H1 (cell line): ENCODE measurements at regions not wholly inside any gene's neighbourhood (a gene's known extent, or its start where the extent isn't known, plus 50 kb on each side); places are given as distances from the start of the nearest gene placed in this dataset.

Experiments used
- CBX8 ChIP-seq: fragments of 300-800, 300-1000 bp; sonication (generic); IDR thresholded peaks from 2 replicates; pipeline ENCODE4 v1.7.1; 2016; ENCODE audit warnings: low read depth, low read length, borderline replicate concordance
- EP300 ChIP-seq, 2 experiments: IDR thresholded peaks; 1 replicate in 1 of 2; 2 replicates in 1 of 2; pipeline ENCODE4 v1.6.1; 2011 to 2012; ENCODE audit warnings: low read depth in 2 of 2, low read length in 2 of 2, mild to moderate bottlenecking in 2 of 2, borderline replicate concordance in 1 of 2, inconsistent platforms in 1 of 2, moderate library complexity in 1 of 2
- EZH2 ChIP-seq: fragments of 200-600 bp; sonication (generic); IDR thresholded peaks from 2 replicates; pipeline ENCODE4 v1.7.1; 2012; ENCODE audit warnings: low read depth, mild to moderate bottlenecking, moderate library complexity, low read length, inconsistent platforms; ENCODE audit not compliant: severe bottlenecking
- POLR2AphosphoS5 ChIP-seq: IDR thresholded peaks from 2 replicates; pipeline ENCODE4 v1.6.1; 2011; ENCODE audit warnings: low read depth, low read length
- RAD21 ChIP-seq, 2 experiments: IDR thresholded peaks in 1 of 2; conservative IDR thresholded peaks in 1 of 2; 2 replicates each; pipeline ENCODE4 v1.6.1; 2011; ENCODE audit warnings: low read depth in 2 of 2, low read length in 2 of 2, improper control_type of control experiment in 1 of 2, inconsistent platforms in 1 of 2, mild to moderate bottlenecking in 1 of 2, moderate library complexity in 1 of 2
- SP2 ChIP-seq: IDR thresholded peaks from 2 replicates; pipeline ENCODE4 v1.6.1; 2012; ENCODE audit warnings: mild to moderate bottlenecking, low read length, inconsistent platforms
- TCF12 ChIP-seq: IDR thresholded peaks from 2 replicates; pipeline ENCODE4 v1.6.1; 2011; ENCODE audit warnings: low read depth, mild to moderate bottlenecking, low read length

DNA sequence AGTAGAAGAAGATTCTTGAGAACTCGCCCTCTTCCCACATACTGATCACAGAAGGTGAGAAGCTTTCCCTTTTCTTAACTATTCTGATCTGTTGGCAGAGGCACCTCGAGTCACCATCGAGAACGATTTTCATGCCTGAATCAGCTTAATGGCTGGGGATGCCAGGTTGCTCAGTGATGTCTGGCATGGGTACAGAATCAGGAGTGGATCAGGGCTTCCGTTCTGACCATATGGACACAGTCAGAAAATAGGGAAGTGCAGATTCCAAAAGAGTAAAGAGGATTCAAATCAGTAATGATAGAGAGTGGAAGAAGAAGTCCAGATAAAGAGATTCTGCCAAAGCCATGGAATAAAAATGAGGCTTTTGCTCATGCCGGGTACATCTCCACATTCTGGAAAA lies 52.0 kb upstream of the GRB10 start:
- no peak for TF ChIP-seq POLR2AphosphoS5
- TF ChIP-seq EZH2: no peak
- TF ChIP-seq RAD21 (IDR thresholded peaks at IDR 0.05 in 1 of 2, conservative IDR thresholded peaks at IDR 0.05 in 1 of 2; ENCODE audit: low read depth in 2 of 2, low read length in 2 of 2): no peak
- TF ChIP-seq SP2: no peak
- TF ChIP-seq TCF12: no peak
- no peak for TF ChIP-seq EP300 (IDR thresholded peaks at IDR 0.05; ENCODE audit: borderline replicate concordance in 1 of 2, low read depth in 2 of 2, low read length in 2 of 2)
- TF ChIP-seq CBX8: no peak
